RWPE1 (cell line): ENCODE measurements at regions not wholly inside any gene's neighbourhood (a gene's known extent, or its start where the extent isn't known, plus 50 kb on each side); places are given as distances from the start of the nearest gene placed in this dataset.

Experiments
- CTCF ChIA-PET: fragments of 350-600 bp; sonication (Branson Sonifier 250); formaldehyde crosslinking; extraction: SDS; loops from one replicate; lab custom pipeline; 2021; lab: Yijun Ruan, JAX
- POLR2A ChIA-PET: fragments of 400-600 bp; formaldehyde crosslinking; extraction: SDS; loops from one replicate; lab custom pipeline; 2020; ENCODE audit warnings: antibody characterized with exemption; ENCODE audit not compliant: low non-redundant PET; lab: Yijun Ruan, JAX
- DNase-seq: peaks from one replicate; pipeline ENCODE4 v3.0.0; 2012; ENCODE audit warnings: low spot score
- H3K27ac ChIP-seq: fragments of 450-650 bp; 2 replicates; pipeline ENCODE4 v1.5.1; 2017
- CTCF ChIP-seq: fragments of 450-650 bp; conservative IDR thresholded peaks from 2 replicates; pipeline ENCODE4 v1.5.1; 2017; ENCODE audit warnings: low read depth, mild to moderate bottlenecking

GRCh38 chr12:87254381-87255030 is 774.7 kb downstream of the C12orf50 start:
- TF ChIP-seq CTCF: no peak
- ChIA-PET POLR2A (no interaction called here), CTCF (no interaction called here)
- H3K27ac ChIP-seq: no peak overlapping the region
- no peak for DNase-seq

- peak; percentile 24 for DNase-seq
- ChIA-PET CTCF (no interaction called here), POLR2A (no interaction called here)
- no peak overlapping the region for H3K27ac ChIP-seq
- TF ChIP-seq CTCF: no peak
These were observed 776.0 kb downstream of the C12orf50 start for GRCh38 chr12:87253157-87253556.

- CTCF ChIA-PET: no interaction called here
- no peak for TF ChIP-seq CTCF
- POLR2A ChIA-PET: no interaction called here
- H3K27ac ChIP-seq: no peak overlapping the region
- DNase-seq: no peak
These were observed 782.5 kb downstream of the C12orf50 start for GRCh38 chr12:87246726-87247125.

- DNase-seq: no peak
- POLR2A ChIA-PET: no interaction called here
- no peak for TF ChIP-seq CTCF
- no peak overlapping the region for H3K27ac ChIP-seq
- CTCF ChIA-PET: no interaction called here
These were observed 790.7 kb downstream of the C12orf50 start for GRCh38 chr12:87238466-87238865.

- no peak overlapping the region for H3K27ac ChIP-seq
- TF ChIP-seq CTCF: no peak
- no peak for DNase-seq
- CTCF ChIA-PET: no interaction called here
- POLR2A ChIA-PET: no interaction called here
These were observed 794.3 kb downstream of the C12orf50 start for GRCh38 chr12:87234898-87235297.

GRCh38 chr12:87233671-87234070 is 795.5 kb downstream of the C12orf50 start:
- no peak for DNase-seq
- no peak for TF ChIP-seq CTCF
- CTCF ChIA-PET: interaction anchor here (1.1 kb wide), 1 partner anchor 18 kb away, joined by 3 read pairs; no protein-coding TSS in a partner anchor

More at GRCh38 chr12:87233671-87234070, 795.5 kb downstream of the C12orf50 start:
- POLR2A ChIA-PET: no interaction called here
- H3K27ac ChIP-seq: no peak overlapping the region
